COLO668 (cell line): ENCODE measurements at regions not wholly inside any gene's neighbourhood (a gene's known extent, or its start where the extent isn't known, plus 50 kb on each side); places are given as distances from the start of the nearest gene placed in this dataset.

Source experiments
- DNase-seq: peaks from one replicate; lab custom pipeline; 2025; ENCODE audit not compliant: unreplicated experiment; lab: John Stamatoyannopoulos, UW

DNA sequence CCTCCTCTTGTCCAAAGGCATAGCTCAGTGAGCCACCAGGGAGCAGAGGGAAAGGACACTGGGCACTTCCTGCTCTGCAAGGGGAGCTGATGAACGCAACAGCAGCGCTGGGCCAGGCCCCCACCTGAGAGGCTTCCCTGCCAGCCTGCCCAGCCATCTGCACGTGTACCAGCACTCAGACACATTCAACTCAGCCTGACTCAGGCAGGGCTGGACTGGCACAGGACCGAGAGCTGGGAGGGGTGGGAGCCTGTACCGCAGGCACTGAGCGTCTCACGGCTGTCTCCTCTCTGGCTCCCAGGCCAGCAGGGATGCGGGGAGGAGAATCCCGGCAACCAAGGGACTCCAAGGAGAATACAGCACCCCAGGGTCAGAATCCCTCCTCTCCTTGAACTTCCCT, 411.8 kb downstream of the CTTN start:
- no peak for DNase-seq

- no peak for DNase-seq
These were observed 412.4 kb downstream of the CTTN start for GRCh38 chr11:70810681-70811080.

DNA sequence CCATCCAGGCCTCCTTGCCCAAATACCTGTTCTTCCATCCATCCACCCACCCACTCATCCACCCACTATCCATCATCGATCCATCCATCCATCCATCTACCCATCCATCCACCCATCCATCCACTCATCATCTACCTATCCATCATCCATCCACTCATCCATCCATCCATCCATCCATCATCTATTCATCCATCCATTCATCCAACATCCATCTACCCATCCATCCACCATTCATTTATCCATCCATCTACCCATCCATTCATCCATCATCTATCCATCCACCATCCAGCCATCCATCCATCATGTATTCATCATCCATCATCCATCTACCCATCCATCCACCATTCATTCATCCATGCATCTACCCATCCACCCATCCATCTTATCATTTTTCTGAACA, 413.2 kb downstream of the CTTN start:
- no peak for DNase-seq

DNA sequence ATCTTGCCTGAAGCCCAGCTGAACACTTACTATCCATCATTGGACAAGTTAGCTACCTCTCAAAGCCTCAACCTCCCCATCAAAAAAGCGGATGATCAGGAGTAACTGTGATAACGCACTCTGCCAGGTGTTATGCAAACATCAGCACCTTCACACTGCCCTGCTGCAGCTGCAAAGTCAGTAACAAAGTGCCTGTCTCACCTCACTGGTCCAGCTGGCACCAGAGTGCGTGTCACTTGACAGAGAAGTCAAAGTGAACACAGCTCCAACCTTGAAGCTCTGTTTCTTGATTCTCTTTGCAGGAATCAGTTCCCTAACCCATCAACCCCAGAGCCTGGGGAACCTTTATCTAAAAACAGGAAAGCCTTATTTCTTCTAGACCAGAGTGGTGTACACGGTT, 413.6 kb downstream of the CTTN start:
- no peak for DNase-seq

DNA sequence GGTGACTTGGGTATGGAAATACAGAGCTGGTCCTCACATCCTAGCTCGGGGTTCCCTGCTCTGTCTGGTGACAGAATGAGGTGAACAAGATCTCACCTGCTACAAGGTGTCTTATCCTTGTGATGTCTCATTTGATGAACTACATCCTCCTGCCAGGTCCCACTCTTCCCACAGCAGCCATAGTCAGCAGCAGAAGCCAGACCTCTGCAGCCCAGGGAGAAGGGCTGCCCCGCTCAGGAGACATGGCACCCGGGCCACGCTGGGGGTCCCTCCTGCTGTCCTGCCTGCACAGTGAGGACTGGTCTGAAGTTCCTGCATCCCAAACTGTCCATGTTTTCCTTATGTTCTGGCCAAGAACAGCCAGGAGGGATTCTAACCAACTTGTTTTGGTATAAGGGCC, 414.1 kb downstream of the CTTN start:
- no peak for DNase-seq

GRCh38 chr11:70813651-70814050, 415.3 kb downstream of the CTTN start:
- DNase-seq: no peak

DNA sequence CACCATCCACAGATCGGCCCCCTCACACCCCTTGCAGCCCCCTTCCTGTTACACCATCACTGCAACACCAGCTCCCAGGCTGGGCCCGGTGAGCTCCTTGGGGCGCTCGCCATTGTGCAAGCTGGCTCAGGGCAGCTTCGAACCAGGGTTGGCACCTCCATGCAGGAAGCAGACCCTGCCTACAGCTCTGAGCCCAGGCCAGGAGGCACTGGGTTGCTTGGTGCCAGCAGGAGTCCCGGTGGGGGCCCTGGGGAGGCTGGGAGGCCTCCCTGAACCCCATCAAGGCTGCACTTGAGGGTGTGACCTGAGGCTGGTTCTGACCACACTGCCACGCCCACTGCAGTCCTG, 417.1 kb downstream of the CTTN start:
- DNase-seq: no peak

GRCh38 chr11:70816156-70816678, 417.9 kb downstream of the CTTN start:
- no peak for DNase-seq

DNA sequence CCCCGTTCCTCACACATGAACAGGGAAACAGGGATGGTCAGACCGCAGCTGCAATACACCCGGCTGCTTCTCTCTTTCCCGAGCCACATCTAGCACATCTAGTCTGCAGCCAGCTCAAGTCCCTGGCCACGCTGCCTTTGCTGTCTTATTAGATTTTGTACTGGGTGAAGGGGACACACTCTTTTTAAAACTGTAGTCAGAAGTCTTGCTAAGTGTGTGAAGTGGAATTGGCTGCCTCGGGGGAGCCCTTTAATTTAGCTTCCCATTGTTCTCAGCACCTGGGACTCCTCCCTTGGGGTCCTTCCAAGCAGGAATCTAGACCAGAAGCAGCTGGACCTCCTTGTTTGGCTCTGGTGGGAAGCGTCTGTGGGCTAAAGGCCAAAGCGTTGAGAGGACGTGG, 420.0 kb downstream of the CTTN start:
- no peak for DNase-seq

- DNase-seq: no peak
These were observed 420.7 kb downstream of the CTTN start for GRCh38 chr11:70819022-70819421.

- no peak for DNase-seq
These were observed 422.0 kb downstream of the CTTN start for GRCh38 chr11:70820311-70820710.

- no peak for DNase-seq
These were observed 422.4 kb downstream of the CTTN start for GRCh38 chr11:70820712-70821111.

GRCh38 chr11:70823771-70824170, 425.4 kb downstream of the CTTN start:
- no peak for DNase-seq

- DNase-seq: no peak
These were observed 426.4 kb downstream of the CTTN start for GRCh38 chr11:70824605-70825245.

DNA sequence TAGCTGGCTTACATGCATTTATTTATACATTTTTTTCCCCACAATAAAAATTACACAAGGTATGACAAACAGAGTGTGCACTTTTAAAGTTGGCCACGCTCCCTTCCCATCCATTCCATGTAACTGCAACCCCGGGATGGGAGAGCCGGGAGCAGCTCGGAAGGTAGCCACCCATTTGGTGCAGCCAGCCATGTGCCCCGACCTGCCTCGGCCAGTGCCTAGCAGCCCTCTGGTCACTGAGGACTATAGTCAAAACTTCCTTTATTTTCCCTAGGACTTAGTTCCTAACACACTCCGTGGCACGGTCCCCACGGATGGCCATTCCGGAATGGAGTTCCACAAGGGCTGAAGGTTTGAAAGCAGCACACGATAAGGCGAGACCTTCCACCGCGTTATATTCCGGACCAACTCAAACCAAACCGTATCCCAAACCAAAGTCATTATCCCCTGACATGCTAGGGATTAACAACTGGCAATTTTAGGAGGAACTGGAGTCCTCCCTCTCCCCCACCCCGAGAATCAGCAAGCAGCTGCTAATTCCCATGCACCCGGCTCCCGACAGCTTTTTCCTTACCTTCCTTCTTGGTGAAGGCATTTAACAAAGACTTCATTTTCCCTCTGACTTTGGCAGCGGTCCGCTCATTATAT, 426.4 kb downstream of the SHANK2 start:
- no peak for DNase-seq

DNA sequence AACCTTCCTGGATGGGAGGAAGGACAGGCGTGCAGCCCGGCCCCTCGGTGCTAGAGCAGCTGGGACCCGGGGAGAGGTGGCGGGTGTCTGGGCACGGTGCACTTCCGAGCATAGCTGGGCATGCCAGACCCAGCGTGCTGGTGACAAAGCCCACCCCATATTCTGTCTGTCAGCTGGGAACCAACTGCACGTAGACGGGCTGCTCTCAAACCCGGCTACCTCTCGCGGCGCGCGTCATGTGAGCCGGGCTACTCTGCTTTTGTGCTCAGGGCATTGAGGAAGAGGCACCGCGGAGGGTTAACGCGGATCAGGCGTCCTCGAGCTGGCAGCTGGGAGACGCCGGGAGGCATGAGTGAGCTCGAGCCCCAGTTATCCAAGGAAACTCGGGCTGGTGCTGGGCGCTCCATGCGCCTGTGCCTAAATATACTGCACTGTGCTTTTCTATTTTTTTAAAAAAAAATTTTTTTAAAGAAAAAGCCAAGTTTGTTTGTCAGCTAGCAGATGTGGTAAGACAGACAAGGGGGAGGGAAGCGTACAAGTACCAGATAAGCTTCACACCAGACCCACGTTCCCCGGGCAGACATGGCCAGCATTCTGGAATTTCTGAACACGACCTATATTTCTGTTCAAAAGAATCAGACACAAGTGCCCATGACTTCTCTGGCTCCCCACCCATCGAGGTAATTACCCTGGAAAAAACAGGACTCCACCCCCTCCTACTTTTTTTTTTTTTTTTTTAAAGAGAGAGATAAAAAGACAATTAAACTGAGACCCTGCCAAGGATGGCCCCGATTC, 425.6 kb downstream of the SHANK2 start:
- no peak for DNase-seq

DNA sequence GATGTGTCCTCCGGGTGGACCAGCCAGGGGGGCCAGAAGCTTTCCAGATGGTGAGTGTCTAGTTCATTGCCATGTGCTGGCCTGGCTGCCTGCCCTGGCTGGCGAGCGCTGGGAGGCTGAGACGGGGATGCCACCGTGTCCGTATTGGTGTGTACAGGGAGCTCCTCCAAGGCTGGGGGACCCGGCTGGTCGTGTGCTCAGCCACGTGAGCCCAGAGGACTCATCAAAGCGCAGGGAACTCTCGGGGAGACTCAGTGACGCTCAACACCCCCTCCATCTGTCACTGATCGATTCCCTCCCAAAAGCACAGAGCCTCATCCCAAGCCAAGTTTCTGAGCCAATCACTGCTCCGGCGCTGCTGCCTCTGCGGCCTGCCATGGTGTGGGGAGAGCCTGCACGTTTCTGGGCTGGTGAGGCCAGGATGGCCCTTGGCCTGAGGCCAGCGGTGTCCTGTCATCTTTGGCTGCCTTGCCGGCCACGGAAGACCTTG, 423.7 kb downstream of the SHANK2 start:
- DNase-seq: no peak

GRCh38 chr11:70829134-70829885, 423.1 kb downstream of the SHANK2 start:
- no peak for DNase-seq

GRCh38 chr11:70829886-70830272, 422.5 kb downstream of the SHANK2 start:
- DNase-seq: no peak

- no peak for DNase-seq
These were observed 419.4 kb downstream of the SHANK2 start for GRCh38 chr11:70833011-70833410.

DNA sequence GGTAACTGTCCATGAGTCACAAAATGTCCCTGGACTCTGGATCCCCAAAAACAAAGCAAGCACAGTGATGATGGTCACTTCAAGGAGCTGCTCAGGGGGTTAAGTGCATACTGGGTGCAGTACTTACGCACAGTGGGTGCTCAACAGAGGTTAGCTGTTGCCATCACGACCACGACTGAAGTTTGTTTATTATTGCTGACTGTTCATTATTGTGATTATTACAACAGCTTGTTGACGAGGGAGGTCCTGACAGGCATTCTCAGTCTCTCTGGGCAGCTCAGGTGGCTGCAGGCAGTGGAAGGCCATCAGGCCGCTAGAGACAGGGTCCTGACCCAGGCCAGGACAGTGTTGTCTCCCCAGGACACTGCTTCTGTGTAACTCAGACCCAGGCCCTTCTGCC, 418.8 kb downstream of the SHANK2 start:
- DNase-seq: no peak
